IPS-18a (cell line): ENCODE measurements at regions not wholly inside any gene's neighbourhood (a gene's known extent, or its start where the extent isn't known, plus 50 kb on each side); places are given as distances from the start of the nearest gene placed in this dataset.

ENCODE experiments used
- H3K27ac ChIP-seq: one replicate; pipeline ENCODE4 v1.5.1; 2013; ENCODE audit warnings: low read length
- H3K27me3 ChIP-seq: one replicate; pipeline ENCODE4 v1.6.1; 2013; ENCODE audit warnings: mild to moderate bottlenecking, low read length; ENCODE audit not compliant: control insufficient read depth, insufficient read depth
- H3K36me3 ChIP-seq: one replicate; pipeline ENCODE4 v1.6.1; 2013; ENCODE audit warnings: low read depth, low read length; ENCODE audit not compliant: control insufficient read depth
- H3K4me1 ChIP-seq: one replicate; pipeline ENCODE4 v1.6.1; 2013; ENCODE audit warnings: low read depth, low read length; ENCODE audit not compliant: control insufficient read depth
- H3K4me3 ChIP-seq: one replicate; pipeline ENCODE4 v1.5.1; 2013; ENCODE audit warnings: low read length
- H3K9ac ChIP-seq: one replicate; pipeline ENCODE4 v1.6.1; 2013; ENCODE audit warnings: mild to moderate bottlenecking, low read length, moderate library complexity
- H3K9me3 ChIP-seq: one replicate; pipeline ENCODE4 v1.6.1; 2013; ENCODE audit warnings: low read depth, low read length; ENCODE audit not compliant: control insufficient read depth

DNA sequence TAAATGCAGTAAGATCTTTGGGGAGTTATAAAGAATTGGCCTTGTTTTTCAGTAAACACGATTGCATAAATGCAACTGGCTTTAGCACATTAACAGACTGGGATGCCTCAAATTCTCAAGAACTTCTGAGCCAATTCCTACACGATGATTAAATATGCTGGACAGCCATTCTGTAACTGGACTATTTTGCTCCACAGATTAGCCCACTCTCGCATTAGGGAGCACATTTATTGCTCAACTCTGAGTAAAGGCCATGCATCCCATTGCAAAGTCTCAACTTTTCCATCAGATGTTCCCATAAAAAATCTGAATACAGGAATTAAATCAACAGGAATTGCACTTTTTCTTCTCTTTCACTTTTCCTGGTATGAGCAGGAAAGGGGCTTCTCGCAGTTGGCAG, 66.7 kb upstream of the PRICKLE2 start:
- Histone ChIP-seq H3K9me3 (peaks cover 4% of the 10 kb centered on the region), H3K4me1 (no peaks in the 10 kb centered on the region), H3K27ac (no peak overlapping the region), H3K9ac (no peak overlapping the region), H3K27me3 (no peaks in the 10 kb centered on the region), H3K4me3 (no peak overlapping the region), H3K36me3 (no peaks in the 10 kb centered on the region)

DNA sequence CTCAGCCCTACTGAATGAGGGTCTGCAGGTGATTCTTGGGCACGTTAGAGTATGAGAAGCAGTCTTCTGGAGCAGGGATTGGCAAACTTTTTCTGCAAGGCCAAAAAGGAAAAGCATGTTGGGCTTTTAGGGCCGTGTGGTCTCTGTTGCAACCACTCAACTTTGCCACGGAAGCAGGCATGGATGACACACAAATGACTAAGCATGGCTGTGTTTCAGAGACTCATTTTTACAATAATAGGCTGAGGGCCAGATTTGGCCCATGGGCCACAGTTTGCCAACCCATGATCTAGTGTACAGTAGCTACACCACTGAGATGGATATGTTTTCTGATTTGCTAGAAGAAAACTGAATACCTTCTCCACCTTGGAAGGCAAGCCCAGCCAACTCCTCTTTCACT, 66.1 kb upstream of the PRICKLE2 start:
- no peak overlapping the region for H3K27ac ChIP-seq
- H3K9me3 ChIP-seq: no peaks in the 10 kb centered on the region
- H3K9ac ChIP-seq: no peak overlapping the region
- no peak overlapping the region for H3K4me3 ChIP-seq
- no peaks in the 10 kb centered on the region for H3K27me3 ChIP-seq
- no peaks in the 10 kb centered on the region for H3K36me3 ChIP-seq
- no peaks in the 10 kb centered on the region for H3K4me1 ChIP-seq

DNA sequence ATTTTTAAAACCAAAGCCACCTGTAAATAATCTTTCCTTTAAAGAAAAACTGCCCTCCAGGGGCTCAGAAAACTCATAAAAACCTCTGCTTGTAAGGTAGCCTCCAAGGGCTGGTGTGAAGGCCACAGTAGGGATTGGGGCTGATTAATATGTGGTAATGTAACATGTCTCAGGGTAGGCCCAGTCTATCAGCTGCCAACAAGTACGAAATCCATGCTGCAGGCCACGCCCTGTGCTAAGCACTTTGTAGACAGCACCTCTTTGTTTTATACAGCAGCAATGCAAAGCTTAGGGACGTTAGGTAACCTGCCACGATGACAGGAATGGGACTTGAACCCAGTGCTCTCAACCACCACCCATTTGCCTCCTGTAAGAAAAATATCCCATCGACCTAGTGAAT, 65.6 kb upstream of the PRICKLE2 start:
- no peak overlapping the region for H3K9ac ChIP-seq
- H3K36me3 ChIP-seq: no peaks in the 10 kb centered on the region
- no peaks in the 10 kb centered on the region for H3K27me3 ChIP-seq
- H3K4me3 ChIP-seq: no peak overlapping the region
- H3K27ac ChIP-seq: no peak overlapping the region
- H3K4me1 ChIP-seq: no peaks in the 10 kb centered on the region
- no peaks in the 10 kb centered on the region for H3K9me3 ChIP-seq

DNA sequence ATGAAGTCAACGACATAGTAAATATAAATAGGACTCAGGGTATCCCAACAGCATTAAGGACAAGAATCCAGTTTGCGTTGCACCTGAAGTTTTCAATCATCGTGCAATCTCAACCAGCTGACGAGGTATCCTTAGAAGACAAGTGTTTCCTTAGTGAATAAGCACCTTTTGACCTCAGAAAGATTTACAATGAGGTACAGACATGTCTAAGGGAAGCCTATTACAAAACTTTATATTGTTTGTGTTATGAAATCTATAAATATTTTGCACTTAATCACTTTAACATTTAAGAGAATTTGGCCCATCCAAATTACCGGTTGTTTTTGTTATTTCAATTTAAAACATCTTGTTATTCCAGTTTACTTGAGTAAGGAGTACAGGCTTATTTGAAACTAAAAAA, 64.9 kb upstream of the PRICKLE2 start:
- Histone ChIP-seq H3K9ac (no peak overlapping the region), H3K4me3 (no peak overlapping the region), H3K27ac (no peak overlapping the region), H3K9me3 (no peaks in the 10 kb centered on the region), H3K36me3 (no peaks in the 10 kb centered on the region), H3K4me1 (no peaks in the 10 kb centered on the region), H3K27me3 (no peaks in the 10 kb centered on the region)

DNA sequence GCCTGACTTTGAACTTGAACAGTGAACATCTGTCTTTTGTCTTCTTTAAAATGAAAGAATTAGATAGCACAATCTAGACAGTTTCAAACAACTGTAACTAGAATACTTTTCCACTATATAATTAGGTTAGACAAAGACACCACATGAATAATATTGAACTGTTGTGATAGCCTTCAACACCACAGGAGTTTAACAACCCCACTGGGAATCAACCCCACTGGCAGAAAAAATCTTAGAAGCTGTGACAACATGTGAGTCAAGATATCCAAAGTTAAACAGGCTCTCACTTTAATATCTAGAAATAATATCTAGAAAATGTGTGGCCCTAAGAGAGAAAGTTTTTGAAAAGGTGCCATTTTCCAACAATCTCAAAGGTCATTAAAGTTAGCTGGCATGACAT, 64.4 kb upstream of the PRICKLE2 start:
- H3K27me3 ChIP-seq: no peaks in the 10 kb centered on the region
- H3K4me1 ChIP-seq: no peaks in the 10 kb centered on the region
- no peak overlapping the region for H3K27ac ChIP-seq
- H3K36me3 ChIP-seq: no peaks in the 10 kb centered on the region
- no peak overlapping the region for H3K4me3 ChIP-seq
- H3K9me3 ChIP-seq: no peaks in the 10 kb centered on the region
- no peak overlapping the region for H3K9ac ChIP-seq

DNA sequence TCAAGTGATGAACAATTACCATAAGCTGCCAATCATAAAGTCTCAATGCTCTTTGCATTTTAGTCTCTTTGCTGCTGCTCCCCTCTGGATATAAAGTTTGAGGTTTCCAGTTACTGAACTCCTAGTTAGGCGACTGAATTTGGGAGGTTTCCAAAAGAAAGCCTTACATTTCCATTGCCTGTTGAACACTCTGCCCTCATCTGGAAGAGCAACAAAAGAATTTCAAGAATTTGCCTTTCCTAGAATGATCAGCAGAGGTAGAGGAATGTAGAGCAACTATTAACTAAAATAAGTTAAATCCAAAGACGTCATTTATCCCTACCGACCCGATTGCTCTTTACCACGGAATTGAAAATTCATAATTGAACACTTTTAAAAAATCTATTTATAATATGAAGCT, 53.4 kb upstream of the PRICKLE2 start:
- Histone ChIP-seq H3K27me3 (no peaks in the 10 kb centered on the region), H3K36me3 (no peaks in the 10 kb centered on the region), H3K9me3 (no peaks in the 10 kb centered on the region), H3K27ac (no peak overlapping the region), H3K4me1 (peaks cover 7% of the 10 kb centered on the region), H3K4me3 (no peak overlapping the region), H3K9ac (no peak overlapping the region)

DNA sequence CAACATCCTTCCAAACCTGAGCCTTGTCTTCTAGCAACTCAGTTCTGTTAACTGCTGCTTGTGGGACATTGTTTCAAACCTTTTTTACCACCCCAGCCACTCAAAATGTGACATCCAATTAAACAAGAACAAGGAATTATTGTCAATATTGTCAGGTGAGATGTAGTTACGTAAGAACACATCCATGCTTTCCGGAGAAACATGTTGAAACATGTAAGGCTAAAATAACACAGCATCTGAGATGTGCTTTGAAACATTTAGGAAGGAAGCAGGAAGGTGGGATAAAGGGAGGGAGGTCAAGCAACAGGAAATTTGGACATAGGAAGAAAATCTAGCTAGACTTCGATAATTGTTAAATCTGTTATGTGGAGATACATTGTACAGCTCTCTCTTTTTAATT, 50.9 kb upstream of the PRICKLE2 start:
- Histone ChIP-seq H3K27me3 (no peaks in the 10 kb centered on the region), H3K9me3 (no peaks in the 10 kb centered on the region), H3K4me1 (peaks cover 7% of the 10 kb centered on the region), H3K4me3 (no peak overlapping the region), H3K36me3 (no peaks in the 10 kb centered on the region), H3K9ac (no peak overlapping the region), H3K27ac (no peak overlapping the region)
